Chondrocyte (in vitro differentiated cells): ENCODE measurements at regions not wholly inside any gene's neighbourhood (a gene's known extent, or its start where the extent isn't known, plus 50 kb on each side); places are given as distances from the start of the nearest gene placed in this dataset.

Experiments used
- DNase-seq: peaks from one replicate; pipeline ENCODE4 v3.0.0; 2021; ENCODE audit warnings: mixed read lengths, low spot score
- H3K27ac Mint-ChIP-seq: one replicate; pipeline ENCODE4 v1.8.0; 2021; ENCODE audit warnings: mild to moderate bottlenecking, moderate library complexity, mixed read lengths; ENCODE audit not compliant: unreplicated experiment
- H3K27me3 Mint-ChIP-seq: 2 replicates; pipeline ENCODE4 v1.8.0; 2021; ENCODE audit warnings: low read depth, mixed read lengths
- H3K36me3 Mint-ChIP-seq: 2 replicates; pipeline ENCODE4 v1.8.0; 2021; ENCODE audit warnings: low read depth, mixed read lengths
- H3K4me1 Mint-ChIP-seq: 2 replicates; pipeline ENCODE4 v1.8.0; 2021; ENCODE audit warnings: low read depth, mild to moderate bottlenecking, mixed read lengths
- H3K4me3 Mint-ChIP-seq: one replicate; pipeline ENCODE4 v1.8.0; 2021; ENCODE audit warnings: mild to moderate bottlenecking, moderate library complexity, mixed read lengths; ENCODE audit not compliant: unreplicated experiment
- H3K9me3 Mint-ChIP-seq: 2 replicates; pipeline ENCODE4 v1.8.0; 2021; ENCODE audit warnings: low read depth, mixed read lengths
- TF ChIP-seq, protein P1 (sequence below): fragments of 200-600 bp; sonication (generic); IDR thresholded peaks from 2 replicates; pipeline ENCODE4 v1.5.0; 2021; ENCODE audit warnings: antibody characterized with exemption, mild to moderate bottlenecking, moderate library complexity

DNA sequence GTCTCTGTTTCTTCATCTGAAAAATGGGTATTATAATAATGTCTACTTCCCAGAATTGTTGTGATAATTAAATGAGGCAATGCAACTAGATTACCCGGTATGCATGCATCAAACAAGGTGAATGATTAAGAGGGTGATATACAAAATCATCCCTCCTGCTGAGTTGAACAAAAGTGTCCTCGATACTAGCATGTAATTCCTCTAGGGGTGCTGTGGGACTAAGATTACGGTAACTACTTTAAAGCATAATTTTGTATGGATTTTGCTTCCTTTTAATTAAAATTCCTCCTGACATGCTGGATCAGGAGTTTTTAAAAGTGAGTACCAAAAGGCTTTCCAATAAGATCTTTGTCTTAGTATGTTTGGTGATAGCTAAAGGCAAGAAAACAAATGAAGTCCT lies 98.7 kb upstream of the PRMT6 start:
- H3K36me3 Mint-ChIP-seq, result no peaks in the 10 kb centered on the region
- DNase-seq, result no peak
- no peak overlapping the region for H3K4me3 Mint-ChIP-seq
- TF ChIP-seq, protein P1, sequence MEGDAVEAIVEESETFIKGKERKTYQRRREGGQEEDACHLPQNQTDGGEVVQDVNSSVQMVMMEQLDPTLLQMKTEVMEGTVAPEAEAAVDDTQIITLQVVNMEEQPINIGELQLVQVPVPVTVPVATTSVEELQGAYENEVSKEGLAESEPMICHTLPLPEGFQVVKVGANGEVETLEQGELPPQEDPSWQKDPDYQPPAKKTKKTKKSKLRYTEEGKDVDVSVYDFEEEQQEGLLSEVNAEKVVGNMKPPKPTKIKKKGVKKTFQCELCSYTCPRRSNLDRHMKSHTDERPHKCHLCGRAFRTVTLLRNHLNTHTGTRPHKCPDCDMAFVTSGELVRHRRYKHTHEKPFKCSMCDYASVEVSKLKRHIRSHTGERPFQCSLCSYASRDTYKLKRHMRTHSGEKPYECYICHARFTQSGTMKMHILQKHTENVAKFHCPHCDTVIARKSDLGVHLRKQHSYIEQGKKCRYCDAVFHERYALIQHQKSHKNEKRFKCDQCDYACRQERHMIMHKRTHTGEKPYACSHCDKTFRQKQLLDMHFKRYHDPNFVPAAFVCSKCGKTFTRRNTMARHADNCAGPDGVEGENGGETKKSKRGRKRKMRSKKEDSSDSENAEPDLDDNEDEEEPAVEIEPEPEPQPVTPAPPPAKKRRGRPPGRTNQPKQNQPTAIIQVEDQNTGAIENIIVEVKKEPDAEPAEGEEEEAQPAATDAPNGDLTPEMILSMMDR, result no peak
- H3K4me1 Mint-ChIP-seq, result no peaks in the 10 kb centered on the region
- H3K27ac Mint-ChIP-seq, result no peak overlapping the region
- H3K9me3 Mint-ChIP-seq, result no peaks in the 10 kb centered on the region
- H3K27me3 Mint-ChIP-seq, result peaks cover 5% of the 10 kb centered on the region

DNA sequence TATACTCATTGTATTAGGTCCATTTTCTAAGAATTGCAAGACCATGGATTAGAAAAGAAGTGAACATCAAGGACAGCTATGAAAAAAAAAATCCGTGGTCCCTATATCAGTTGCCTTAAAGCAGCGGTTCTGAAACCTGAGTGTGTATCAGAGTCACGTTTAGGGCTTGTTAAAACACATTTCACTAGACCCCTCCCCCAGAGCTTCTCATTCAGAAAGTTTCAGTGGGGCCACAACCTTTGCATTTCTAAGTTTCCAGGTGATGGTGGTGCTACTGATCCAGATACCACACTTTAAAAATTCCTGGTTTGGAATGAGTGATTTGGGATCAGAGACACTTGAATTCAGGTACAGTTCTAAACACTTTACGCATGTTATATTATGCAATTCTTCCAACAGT lies 96.1 kb upstream of the PRMT6 start:
- H3K27ac Mint-ChIP-seq, result no peak overlapping the region
- no peak for DNase-seq
- peaks cover 3% of the 10 kb centered on the region for H3K27me3 Mint-ChIP-seq
- H3K36me3 Mint-ChIP-seq, result no peaks in the 10 kb centered on the region
- no peak overlapping the region for H3K4me3 Mint-ChIP-seq
- H3K9me3 Mint-ChIP-seq, result no peaks in the 10 kb centered on the region
- TF ChIP-seq, protein P1, result no peak
- no peaks in the 10 kb centered on the region for H3K4me1 Mint-ChIP-seq

DNA sequence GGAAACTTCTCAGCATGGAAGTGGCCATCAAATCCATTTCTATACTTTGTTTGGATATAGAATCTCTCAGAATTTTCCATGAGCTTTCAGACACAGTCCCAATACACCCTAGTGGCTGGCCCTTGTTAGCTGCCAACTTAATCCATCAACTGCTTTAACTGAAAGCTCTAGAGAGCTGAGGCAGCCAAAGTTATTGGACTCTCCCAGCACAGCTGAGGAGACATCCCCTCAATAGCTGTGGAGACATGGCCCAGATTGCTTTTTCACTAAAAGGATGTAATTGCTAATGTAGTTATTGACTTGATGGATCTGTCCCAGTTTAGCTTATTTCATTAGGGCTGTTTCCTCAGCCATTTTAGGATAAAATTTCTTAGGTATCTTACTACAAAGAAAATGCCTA lies 94.8 kb upstream of the PRMT6 start:
- no peaks in the 10 kb centered on the region for H3K9me3 Mint-ChIP-seq

DNA sequence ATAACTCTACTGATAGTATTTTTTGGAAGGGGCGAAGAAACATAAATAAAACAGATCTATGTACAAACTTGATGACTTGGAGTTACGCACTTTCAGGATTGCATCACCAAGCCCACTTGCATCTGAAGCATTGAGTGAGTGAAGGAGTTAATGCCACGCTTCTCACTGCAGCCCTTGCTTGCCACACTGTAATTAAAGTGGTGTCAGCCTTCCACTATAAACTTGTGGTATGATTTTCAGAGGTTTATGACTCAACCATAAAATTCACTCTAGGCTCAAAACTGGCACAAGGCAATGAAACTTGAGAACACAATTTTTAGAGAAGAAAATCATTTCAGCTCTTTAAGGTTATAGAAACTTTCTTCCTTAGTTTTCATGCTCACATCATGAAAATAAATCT lies 93.9 kb upstream of the PRMT6 start:
- Mint-ChIP-seq H3K9me3 (no peaks in the 10 kb centered on the region), H3K27ac (no peak overlapping the region), H3K4me1 (no peaks in the 10 kb centered on the region), H3K36me3 (no peaks in the 10 kb centered on the region), H3K4me3 (no peak overlapping the region), H3K27me3 (peaks cover 2% of the 10 kb centered on the region)
- DNase-seq, result no peak
- TF ChIP-seq, protein P1, result no peak

More for the DNA sequence above, 94.8 kb upstream of the PRMT6 start:
- Mint-ChIP-seq H3K36me3 (no peaks in the 10 kb centered on the region), H3K27ac (no peak overlapping the region), H3K4me3 (no peak overlapping the region), H3K27me3 (peaks cover 2% of the 10 kb centered on the region), H3K4me1 (no peaks in the 10 kb centered on the region)
- no peak for DNase-seq
- TF ChIP-seq, protein P1, result no peak

DNA sequence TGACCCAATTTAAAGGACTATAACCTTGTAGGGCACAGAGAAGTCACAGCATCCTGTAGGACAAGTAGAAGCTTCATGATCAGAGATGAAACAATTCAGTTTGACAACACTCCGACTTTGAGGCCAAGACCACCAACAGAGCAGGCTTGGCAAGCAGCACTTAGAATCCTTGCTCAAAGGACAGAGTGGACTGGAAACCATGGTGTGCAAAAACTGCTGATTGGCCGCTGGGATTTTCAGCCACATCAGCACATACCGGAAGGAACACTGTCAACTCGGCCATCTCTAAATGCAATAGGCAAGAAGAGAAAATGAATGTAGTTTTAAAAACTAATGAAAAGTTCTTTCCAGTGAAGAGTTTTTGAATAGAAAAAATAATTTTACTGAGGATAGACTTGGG lies 92.0 kb upstream of the PRMT6 start:
- H3K4me1 Mint-ChIP-seq, result no peaks in the 10 kb centered on the region
- DNase-seq, result no peak
- peaks cover 5% of the 10 kb centered on the region for H3K27me3 Mint-ChIP-seq
- no peaks in the 10 kb centered on the region for H3K9me3 Mint-ChIP-seq
- H3K36me3 Mint-ChIP-seq, result no peaks in the 10 kb centered on the region
- TF ChIP-seq, protein P1, result no peak
- H3K27ac Mint-ChIP-seq, result no peak overlapping the region
- H3K4me3 Mint-ChIP-seq, result no peak overlapping the region
